Upper lobe of right lung (tissue), 1 donor: ENCODE measurements at regions not wholly inside any gene's neighbourhood (a gene's known extent, or its start where the extent isn't known, plus 50 kb on each side); places are given as distances from the start of the nearest gene placed in this dataset.
A peak's percentile ranks its signal among the peaks of the same experiment; 100 is the strongest.

Experiments
- ATAC-seq: fragments of 200-7000 bp; cut with Tn5 transposase; one replicate; pipeline ENCODE4 v1.9.1; 2020; ENCODE audit warnings: mild to moderate bottlenecking, moderate library complexity
- DNase-seq: peaks from one replicate; pipeline ENCODE4 v3.0.0-alpha.2; 2020
- H3K27ac ChIP-seq: fragments of 200-600 bp; one replicate; pipeline ENCODE4 v1.8.0; 2022
- H3K27me3 ChIP-seq: fragments of 200-600 bp; one replicate; pipeline ENCODE4 v1.8.0; 2022; ENCODE audit warnings: mild to moderate bottlenecking
- H3K36me3 ChIP-seq: fragments of 200-600 bp; one replicate; pipeline ENCODE4 v1.8.0; 2022
- H3K4me1 ChIP-seq: fragments of 200-600 bp; one replicate; pipeline ENCODE4 v1.8.0; 2022
- H3K4me3 ChIP-seq: fragments of 200-600 bp; one replicate; pipeline ENCODE4 v1.8.0; 2022; ENCODE audit warnings: mild to moderate bottlenecking
- H3K9me3 ChIP-seq: fragments of 200-600 bp; one replicate; pipeline ENCODE4 v1.8.0; 2022
- CTCF ChIP-seq: fragments of 200-600 bp; IDR thresholded peaks from one replicate; pipeline ENCODE4 v1.8.0; 2022; ENCODE audit warnings: antibody characterized with exemption
- intact Hi-C: fragments of 100-400 bp; cut with DNase I; formaldehyde crosslinking; loops from one replicate; pipeline ENCODE4 v1.11.0; 2022
- donor health status: DM: no; HTN: yes; CAD: no; lungs with severe emphysema.

GRCh38 chr4:26233350-26233749 lies 87.5 kb upstream of the RBPJ start:
- no peak for TF ChIP-seq CTCF
- intact Hi-C loops = no loop called here
- DNase-seq = no peak
- no peak overlapping the region for H3K27ac ChIP-seq
- H3K36me3 ChIP-seq = no peaks in the 10 kb centered on the region
- H3K9me3 ChIP-seq = no peaks in the 10 kb centered on the region
- H3K4me3 ChIP-seq = no peak overlapping the region
- H3K4me1 ChIP-seq = peaks cover 6% of the 10 kb centered on the region
- no peak for ATAC-seq
- no peaks in the 10 kb centered on the region for H3K27me3 ChIP-seq

- Histone ChIP-seq H3K9me3 (no peaks in the 10 kb centered on the region), H3K4me3 (no peak overlapping the region), H3K4me1 (peaks cover 6% of the 10 kb centered on the region), H3K27ac (no peak overlapping the region), H3K36me3 (no peaks in the 10 kb centered on the region), H3K27me3 (no peaks in the 10 kb centered on the region)
- TF ChIP-seq CTCF = no peak
- DNase-seq (no peak), ATAC-seq (peak; percentile 66)
- intact Hi-C loops = no loop called here
Observed at GRCh38 chr4:26235500-26235899, 85.3 kb upstream of the RBPJ start.

DNA sequence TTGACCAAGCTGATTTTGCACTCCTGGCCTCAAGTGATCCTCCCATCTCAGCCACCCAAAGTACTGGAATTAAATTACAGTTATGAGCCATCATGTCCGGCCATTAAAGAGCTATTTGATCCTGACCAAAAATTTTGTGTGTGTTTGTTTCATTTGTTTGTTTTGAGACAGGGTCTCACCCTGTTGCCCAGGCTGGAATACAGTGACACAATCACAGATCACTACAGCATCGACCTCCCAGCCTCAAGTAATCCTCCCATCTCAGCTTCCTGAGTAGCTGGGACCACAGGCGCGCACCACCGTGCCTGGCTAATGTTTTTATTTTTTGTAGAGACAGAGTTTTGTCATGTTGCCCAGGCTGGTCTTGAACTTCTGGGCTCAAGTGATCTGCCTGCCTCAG lies 82.9 kb upstream of the RBPJ start:
- TF ChIP-seq CTCF = no peak
- Histone ChIP-seq H3K4me1 (peaks cover 6% of the 10 kb centered on the region), H3K4me3 (no peak overlapping the region), H3K27me3 (no peaks in the 10 kb centered on the region), H3K9me3 (no peaks in the 10 kb centered on the region), H3K27ac (no peak overlapping the region), H3K36me3 (no peaks in the 10 kb centered on the region)
- intact Hi-C loops = no loop called here
- ATAC-seq (no peak), DNase-seq (no peak)

GRCh38 chr4:26238426-26238777 lies 82.4 kb upstream of the RBPJ start:
- H3K9me3 ChIP-seq = no peaks in the 10 kb centered on the region
- no peaks in the 10 kb centered on the region for H3K27me3 ChIP-seq
- H3K4me1 ChIP-seq = peaks cover 6% of the 10 kb centered on the region
- no peak overlapping the region for H3K4me3 ChIP-seq
- ATAC-seq (no peak), DNase-seq (no peak)
- no peak for TF ChIP-seq CTCF
- intact Hi-C loops = no loop called here
- no peaks in the 10 kb centered on the region for H3K36me3 ChIP-seq
- H3K27ac ChIP-seq = no peak overlapping the region

GRCh38 chr4:26238778-26239679 lies 81.8 kb upstream of the RBPJ start:
- intact Hi-C loops = no loop called here
- Histone ChIP-seq H3K36me3 (no peaks in the 10 kb centered on the region), H3K4me3 (no peak overlapping the region), H3K27me3 (no peaks in the 10 kb centered on the region), H3K4me1 (peaks cover 6% of the 10 kb centered on the region), H3K27ac (no peak overlapping the region), H3K9me3 (no peaks in the 10 kb centered on the region)
- no peak for ATAC-seq
- DNase-seq = no peak
- no peak for TF ChIP-seq CTCF
